OCI-LY3 (cell line): ENCODE measurements at regions not wholly inside any gene's neighbourhood (a gene's known extent, or its start where the extent isn't known, plus 50 kb on each side); places are given as distances from the start of the nearest gene placed in this dataset.

Source experiments
- H2AFZ ChIP-seq: fragments of 200-600, 300-600 bp; shearing (Covaris generic); 2 replicates; pipeline ENCODE4 v1.6.0; 2014; ENCODE audit warnings: antibody characterized with exemption, low read depth, low read length
- H3K27ac ChIP-seq: fragments of 200-600, 300-600 bp; sonication (generic); 2 replicates; pipeline ENCODE4 v1.5.1; 2014; ENCODE audit warnings: mild to moderate bottlenecking, low read length, moderate library complexity, mixed read lengths
- H3K27me3 ChIP-seq: fragments of 200-600, 300-600 bp; sonication (generic); 2 replicates; pipeline ENCODE4 v1.6.1; 2014; ENCODE audit warnings: low read depth, low read length, mixed read lengths
- H3K36me3 ChIP-seq: fragments of 200-600, 300-600 bp; sonication (generic); replicated peaks from 2 replicates; pipeline ENCODE3; 2014; ENCODE audit warnings: low read depth, low read length, mixed read lengths
- H3K4me1 ChIP-seq: fragments of 300-600, 200-600 bp; sonication (generic); 2 replicates; pipeline ENCODE4 v1.6.1; 2014; ENCODE audit warnings: low read length, mixed read lengths
- H3K4me2 ChIP-seq: fragments of 200-600, 300-600 bp; sonication (generic); 2 replicates; pipeline ENCODE4 v1.6.1; 2014; ENCODE audit warnings: low read length, mixed read lengths
- H3K4me3 ChIP-seq: fragments of 300-600, 200-600 bp; sonication (generic); 2 replicates; pipeline ENCODE4 v1.5.1; 2014; ENCODE audit warnings: antibody characterized with exemption, mild to moderate bottlenecking, low read length, moderate library complexity
- H3K79me2 ChIP-seq: fragments of 300-600, 200-600 bp; shearing (Covaris generic); 2 replicates; pipeline ENCODE4 v1.6.1; 2014; ENCODE audit warnings: mild to moderate bottlenecking, low read length, mixed read lengths
- H3K9ac ChIP-seq: fragments of 300-600, 200-600 bp; shearing (Covaris generic); 2 replicates; pipeline ENCODE4 v1.6.0; 2014; ENCODE audit warnings: mild to moderate bottlenecking, low read length, moderate library complexity
- H3K9me3 ChIP-seq: fragments of 200-600, 300-600 bp; shearing (Covaris generic); 2 replicates; pipeline ENCODE4 v1.6.1; 2014; ENCODE audit warnings: low read length, mixed read lengths; ENCODE audit not compliant: insufficient read depth
- H4K20me1 ChIP-seq: fragments of 200-600, 300-600 bp; sonication (generic); 2 replicates; pipeline ENCODE4 v1.6.1; 2016; ENCODE audit warnings: low read length, mixed read lengths; ENCODE audit not compliant: insufficient read depth
- EZH2phosphoT487 ChIP-seq: fragments of 200-600 bp; shearing (Covaris generic); IDR thresholded peaks from 2 replicates; pipeline ENCODE4 v1.6.1; 2018; ENCODE audit warnings: antibody characterized with exemption, mixed run types, low read depth
- TF ChIP-seq, protein P1 (sequence below): fragments of 200-600, 300-600 bp; sonication (generic); IDR thresholded peaks from 2 replicates; pipeline ENCODE4 v1.5.1; 2014; ENCODE audit warnings: antibody characterized with exemption, low read length, low read depth

- H3K36me3 ChIP-seq: no peaks in the 10 kb centered on the region
- TF ChIP-seq EZH2phosphoT487: no peak
- TF ChIP-seq, protein P1, sequence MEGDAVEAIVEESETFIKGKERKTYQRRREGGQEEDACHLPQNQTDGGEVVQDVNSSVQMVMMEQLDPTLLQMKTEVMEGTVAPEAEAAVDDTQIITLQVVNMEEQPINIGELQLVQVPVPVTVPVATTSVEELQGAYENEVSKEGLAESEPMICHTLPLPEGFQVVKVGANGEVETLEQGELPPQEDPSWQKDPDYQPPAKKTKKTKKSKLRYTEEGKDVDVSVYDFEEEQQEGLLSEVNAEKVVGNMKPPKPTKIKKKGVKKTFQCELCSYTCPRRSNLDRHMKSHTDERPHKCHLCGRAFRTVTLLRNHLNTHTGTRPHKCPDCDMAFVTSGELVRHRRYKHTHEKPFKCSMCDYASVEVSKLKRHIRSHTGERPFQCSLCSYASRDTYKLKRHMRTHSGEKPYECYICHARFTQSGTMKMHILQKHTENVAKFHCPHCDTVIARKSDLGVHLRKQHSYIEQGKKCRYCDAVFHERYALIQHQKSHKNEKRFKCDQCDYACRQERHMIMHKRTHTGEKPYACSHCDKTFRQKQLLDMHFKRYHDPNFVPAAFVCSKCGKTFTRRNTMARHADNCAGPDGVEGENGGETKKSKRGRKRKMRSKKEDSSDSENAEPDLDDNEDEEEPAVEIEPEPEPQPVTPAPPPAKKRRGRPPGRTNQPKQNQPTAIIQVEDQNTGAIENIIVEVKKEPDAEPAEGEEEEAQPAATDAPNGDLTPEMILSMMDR: no peak
- no peak overlapping the region for H3K27ac ChIP-seq
These were observed 157.0 kb downstream of the COPRS start for GRCh38 chr17:31702041-31702440.

DNA sequence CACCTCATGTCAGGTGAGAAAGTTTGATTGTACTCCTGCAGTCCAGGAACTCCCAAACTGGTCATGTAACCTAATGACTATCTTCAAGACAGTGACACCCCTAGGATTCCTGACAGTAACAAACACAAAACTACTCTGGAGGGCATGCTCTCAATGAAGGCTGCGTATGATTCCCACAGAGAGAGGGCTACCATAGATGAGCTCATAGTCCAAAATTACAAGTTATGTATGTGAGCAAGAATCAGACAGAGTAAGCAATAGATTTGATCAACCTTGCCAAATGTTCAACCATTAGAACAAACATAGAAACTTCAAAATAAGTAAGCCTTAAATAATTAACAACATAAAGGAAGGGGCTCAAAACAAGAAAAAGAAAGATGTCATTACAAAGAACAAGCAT, 158.1 kb downstream of the COPRS start:
- Histone ChIP-seq H3K9ac (no peak overlapping the region), H3K36me3 (no peaks in the 10 kb centered on the region), H3K4me2 (no peak overlapping the region), H3K27me3 (0 out of 2 replicates have a peak, but pooled peaks cover 3% of the 10 kb centered on the region), H3K4me1 (no peaks in the 10 kb centered on the region), H4K20me1 (no peaks in the 10 kb centered on the region), H3K79me2 (no peaks in the 10 kb centered on the region), H3K9me3 (no peaks in the 10 kb centered on the region), H3K4me3 (no peak overlapping the region), H2AFZ (no peak overlapping the region), H3K27ac (no peak overlapping the region)
- TF ChIP-seq EZH2phosphoT487: no peak
- TF ChIP-seq, protein P1: no peak

More at GRCh38 chr17:31702041-31702440, 157.0 kb downstream of the COPRS start:
- Histone ChIP-seq H3K9me3 (no peaks in the 10 kb centered on the region), H3K27me3 (0 out of 2 replicates have a peak, but pooled peaks cover 3% of the 10 kb centered on the region), H3K4me1 (no peaks in the 10 kb centered on the region), H3K4me2 (no peak overlapping the region), H4K20me1 (no peaks in the 10 kb centered on the region), H3K79me2 (no peaks in the 10 kb centered on the region), H3K9ac (no peak overlapping the region), H2AFZ (no peak overlapping the region), H3K4me3 (no peak overlapping the region)

DNA sequence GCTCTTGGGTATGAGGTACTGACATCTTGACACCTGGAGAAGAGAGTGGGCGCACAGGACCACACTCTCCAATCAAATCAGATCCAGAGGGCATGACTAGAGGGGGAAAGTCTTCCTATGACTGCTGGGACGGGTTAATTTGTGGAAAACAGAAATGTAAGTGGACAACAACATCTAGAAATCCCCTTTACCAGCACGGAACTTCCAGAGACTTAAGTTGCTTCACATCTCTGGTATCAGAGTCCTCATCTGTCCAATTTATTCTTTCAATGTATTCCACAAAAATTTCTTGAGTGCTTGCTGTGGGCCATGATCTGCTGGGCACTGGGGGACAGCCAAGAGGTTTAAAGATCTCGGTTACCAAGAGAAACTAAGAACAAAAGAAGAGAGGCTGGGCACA, 159.2 kb downstream of the COPRS start:
- Histone ChIP-seq H3K36me3 (no peaks in the 10 kb centered on the region), H4K20me1 (no peaks in the 10 kb centered on the region), H3K9ac (no peak overlapping the region), H3K4me3 (no peak overlapping the region), H3K79me2 (no peaks in the 10 kb centered on the region), H3K9me3 (no peaks in the 10 kb centered on the region), H2AFZ (no peak overlapping the region; the same call in 1 of the 2 replicates), H3K4me2 (no peak overlapping the region), H3K4me1 (no peaks in the 10 kb centered on the region), H3K27ac (no peak overlapping the region), H3K27me3 (0 out of 2 replicates have a peak, but pooled peaks cover 3% of the 10 kb centered on the region)
- TF ChIP-seq EZH2phosphoT487: no peak
- TF ChIP-seq, protein P1: no peak

DNA sequence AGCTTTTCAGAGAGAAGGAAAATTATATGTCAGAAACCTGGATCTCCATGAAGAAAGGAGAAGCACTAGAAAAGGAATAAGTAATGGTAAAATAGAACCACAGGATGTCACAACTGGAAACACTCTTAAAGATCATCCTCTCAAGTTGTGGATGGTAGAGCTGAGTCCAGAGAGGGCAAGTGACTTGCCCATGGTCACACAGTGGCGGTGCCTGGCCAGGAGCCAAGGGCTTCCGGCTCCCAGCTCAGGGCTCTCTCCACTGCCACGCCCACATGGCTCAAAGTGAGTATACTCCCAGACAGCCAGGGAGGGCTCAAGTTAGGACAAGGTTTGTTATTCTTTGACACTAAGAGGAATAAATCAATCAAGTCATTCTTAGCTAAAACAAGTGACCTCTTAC, 159.8 kb downstream of the COPRS start:
- no peak overlapping the region for H3K27ac ChIP-seq
- no peaks in the 10 kb centered on the region for H3K79me2 ChIP-seq
- TF ChIP-seq EZH2phosphoT487: no peak
- TF ChIP-seq, protein P1: no peak
- no peaks in the 10 kb centered on the region for H4K20me1 ChIP-seq
- H3K4me3 ChIP-seq: no peak overlapping the region
- no peaks in the 10 kb centered on the region for H3K36me3 ChIP-seq
- no peak overlapping the region for H3K4me2 ChIP-seq
- no peak overlapping the region for H3K9ac ChIP-seq
- H3K9me3 ChIP-seq: no peaks in the 10 kb centered on the region
- no peak overlapping the region for H2AFZ ChIP-seq
- H3K27me3 ChIP-seq: 0 out of 2 replicates have a peak, but pooled peaks cover 3% of the 10 kb centered on the region
- no peaks in the 10 kb centered on the region for H3K4me1 ChIP-seq
